ENCODE measurements at regions not wholly inside any gene's neighbourhood (a gene's known extent, or its start where the extent isn't known, plus 50 kb on each side); places are given as distances from the start of the nearest gene placed in this dataset.

- DNase-seq (ENCODE audit: low spot score) = no peak
- in situ Hi-C loops (cut with MboI; ENCODE audit: low sequenced_read_pairs, unreplicated experiment) = no loop called here
- no peak for TF ChIP-seq CTCF (IDR thresholded peaks at IDR 0.05; ENCODE audit: borderline replicate concordance, control extremely low read depth, extremely low read depth, insufficient read depth, missing control alignments)
These were observed 319.2 kb downstream of the BCL11B start for GRCh38 chr14:98952593-98953350.

- TF ChIP-seq CTCF (IDR thresholded peaks at IDR 0.05; ENCODE audit: borderline replicate concordance, control extremely low read depth, extremely low read depth, insufficient read depth, missing control alignments) = no peak
- no peak for DNase-seq (ENCODE audit: low spot score)
- in situ Hi-C loops (cut with MboI; ENCODE audit: low sequenced_read_pairs, unreplicated experiment) = no loop called here
These were observed 318.2 kb downstream of the BCL11B start for GRCh38 chr14:98953551-98954348.

GRCh38 chr14:98954349-98955000 is 317.5 kb downstream of the BCL11B start:
- no peak for TF ChIP-seq CTCF (IDR thresholded peaks at IDR 0.05; ENCODE audit: borderline replicate concordance, control extremely low read depth, extremely low read depth, insufficient read depth, missing control alignments)
- no peak for DNase-seq (ENCODE audit: low spot score)
- in situ Hi-C loops (cut with MboI; ENCODE audit: low sequenced_read_pairs, unreplicated experiment) = no loop called here

- TF ChIP-seq CTCF (IDR thresholded peaks at IDR 0.05; ENCODE audit: borderline replicate concordance, control extremely low read depth, extremely low read depth, insufficient read depth, missing control alignments) = no peak
- in situ Hi-C loops (cut with MboI; ENCODE audit: low sequenced_read_pairs, unreplicated experiment) = no loop called here
- no peak for DNase-seq (ENCODE audit: low spot score)
These were observed 316.8 kb downstream of the BCL11B start for GRCh38 chr14:98955036-98955740.

- TF ChIP-seq CTCF (IDR thresholded peaks at IDR 0.05; ENCODE audit: borderline replicate concordance, control extremely low read depth, extremely low read depth, insufficient read depth, missing control alignments) = no peak
- in situ Hi-C loops (cut with MboI; ENCODE audit: low sequenced_read_pairs, unreplicated experiment) = no loop called here
- no peak for DNase-seq (ENCODE audit: low spot score)
These were observed 316.3 kb downstream of the BCL11B start for GRCh38 chr14:98955741-98956070.

GRCh38 chr14:98956181-98956580 is 315.8 kb downstream of the BCL11B start:
- in situ Hi-C loops (cut with MboI; ENCODE audit: low sequenced_read_pairs, unreplicated experiment) = no loop called here
- DNase-seq (ENCODE audit: low spot score) = no peak
- TF ChIP-seq CTCF (IDR thresholded peaks at IDR 0.05; ENCODE audit: borderline replicate concordance, control extremely low read depth, extremely low read depth, insufficient read depth, missing control alignments) = no peak
